HepG2 (cell line): ENCODE measurements at regions not wholly inside any gene's neighbourhood (a gene's known extent, or its start where the extent isn't known, plus 50 kb on each side); places are given as distances from the start of the nearest gene placed in this dataset.

ENCODE experiments used
- ATAC-seq: fragments of 200-7000 bp; cut with Tn5 transposase; 3 replicates; pipeline ENCODE4 v1.9.1; 2020; ENCODE audit warnings: mild to moderate bottlenecking, moderate library complexity
- BruUV-seq: library from RNA; stranded (reverse); fragments of 400-500 nt; replicated peaks from 2 replicates; lab custom pipeline; 2021; lab: Mats Ljungman, UMichigan
- CTCF ChIA-PET: fragments of 300-600 bp; formaldehyde crosslinking; extraction: SDS; loops from one replicate; lab custom pipeline; 2021; ENCODE audit warnings: low total read pairs, inconsistent platforms, low intra/inter-chr PET ratio; lab: Yijun Ruan, JAX
- POLR2A ChIA-PET: fragments of 350-600 bp; sonication (Branson Sonifier 250); formaldehyde crosslinking; loops from one replicate; lab custom pipeline; 2020; ENCODE audit warnings: antibody characterized with exemption, inconsistent platforms; lab: Yijun Ruan, JAX
- DNase-seq: peaks from one replicate; pipeline ENCODE4 v3.0.0-alpha.2; 2015; ENCODE audit warnings: low spot score
- FAIRE-seq: peaks from 3 replicates; lab custom pipeline; 2011; peaks lifted over from hg19 to GRCh38; lab: Jason Lieb, UNC
- H2AFZ ChIP-seq: one replicate; pipeline ENCODE4 v1.6.1; 2011; ENCODE audit warnings: low read length, inconsistent platforms
- H3K27ac ChIP-seq: fragments of 300-600 bp; 3 replicates; pipeline ENCODE4 v1.8.0; 2011; ENCODE audit warnings: mixed run types, mild to moderate bottlenecking, mixed read lengths, low read length, inconsistent platforms; ENCODE audit not compliant: insufficient read depth; ENCODE audit errors: extremely low read length
- H3K27me3 ChIP-seq, 2 experiments: fragments of 200-600 bp in 1 of 2; 2 replicates in 1 of 2; 3 replicates in 1 of 2; pipeline versions ENCODE4 v1.6.0 to v1.8.0; 2011; ENCODE audit warnings: low read length in 2 of 2, mild to moderate bottlenecking in 2 of 2, moderate library complexity in 2 of 2, inconsistent platforms in 1 of 2; ENCODE audit not compliant: insufficient read depth in 2 of 2, control insufficient read depth in 1 of 2
- H3K36me3 ChIP-seq, 2 experiments: fragments of 200-600 bp in 1 of 2; replicated peaks in 1 of 2; 2 replicates in 1 of 2; 3 replicates in 1 of 2; pipeline versions ENCODE4 v1.5.1 to v1.8.0; 2011; ENCODE audit warnings: low read length in 2 of 2, inconsistent platforms in 1 of 2; ENCODE audit not compliant: insufficient read depth in 2 of 2, control insufficient read depth in 1 of 2
- H3K4me1 ChIP-seq: 2 replicates; pipeline ENCODE4 v1.5.1; 2012; ENCODE audit warnings: low read length, inconsistent platforms; ENCODE audit not compliant: insufficient read depth
- H3K4me2 ChIP-seq: 2 replicates; pipeline ENCODE4 v1.6.0; 2011; ENCODE audit warnings: low read depth, low read length, inconsistent platforms
- H3K4me3 ChIP-seq, 3 experiments: fragments of 200-600 bp in 1 of 3; sonication (generic), shearing (Covaris generic) in 1 of 3; replicated peaks in 1 of 3; 2 replicates each; pipeline ENCODE4 v1.5.1; 2011 to 2016; ENCODE audit warnings: low read length in 3 of 3, inconsistent platforms in 2 of 3, low read depth in 2 of 3, mild to moderate bottlenecking in 2 of 3, control low read depth in 1 of 3, mixed read lengths in 1 of 3; ENCODE audit not compliant: insufficient read depth in 1 of 3
- H3K79me2 ChIP-seq: one replicate; pipeline ENCODE4 v1.6.1; 2011; ENCODE audit warnings: low read length, inconsistent platforms; ENCODE audit not compliant: insufficient read depth
- H3K9ac ChIP-seq: 2 replicates; pipeline ENCODE4 v1.6.0; 2011; ENCODE audit warnings: mild to moderate bottlenecking, low read depth, low read length, inconsistent platforms; ENCODE audit not compliant: insufficient read depth
- H3K9me3 ChIP-seq: 2 replicates; pipeline ENCODE4 v1.5.1; 2012; ENCODE audit warnings: mild to moderate bottlenecking, low read length
- H4K20me1 ChIP-seq: 2 replicates; pipeline ENCODE4 v1.6.0; 2011; ENCODE audit warnings: inconsistent platforms, mild to moderate bottlenecking, low read length, moderate library complexity; ENCODE audit not compliant: insufficient read depth
- FOXM1 ChIP-seq: sonication (generic); formaldehyde crosslinking; IDR thresholded peaks from 2 replicates; pipeline ENCODE4 v1.5.0; 2020; ENCODE audit warnings: missing genetic modification reagents
- HIVEP1 ChIP-seq: sonication (generic); formaldehyde crosslinking; IDR thresholded peaks from 2 replicates; pipeline ENCODE4 v1.4.0; 2020; ENCODE audit warnings: mild to moderate bottlenecking, missing genetic modification reagents
- JUN ChIP-seq: sonication (generic); formaldehyde crosslinking; IDR thresholded peaks from 2 replicates; pipeline ENCODE4 v1.4.0; 2020; ENCODE audit warnings: mild to moderate bottlenecking, missing genetic modification reagents
- MED8 ChIP-seq: sonication (generic); formaldehyde crosslinking; IDR thresholded peaks from 2 replicates; pipeline ENCODE4 v1.8.1; 2023; ENCODE audit warnings: mild to moderate bottlenecking, missing genetic modification reagents; ENCODE audit not compliant: insufficient replicate concordance
- PCBP1 ChIP-seq: fragments of 200-400 bp; formaldehyde crosslinking; IDR thresholded peaks from 2 replicates; pipeline ENCODE4 v1.6.1; 2017; ENCODE audit warnings: mild to moderate bottlenecking, low read depth, low read length, borderline replicate concordance
- RXRB ChIP-seq: IDR thresholded peaks from 2 replicates; pipeline ENCODE4 v1.6.1; 2016; ENCODE audit warnings: borderline replicate concordance, missing genetic modification reagents, missing compliant biosample characterization
- TMF1 ChIP-seq: sonication (generic); formaldehyde crosslinking; IDR thresholded peaks from 2 replicates; pipeline ENCODE4 v1.8.1; 2022; ENCODE audit warnings: low read depth, missing genetic modification reagents
- ZBTB20 ChIP-seq: sonication (generic); formaldehyde crosslinking; IDR thresholded peaks from 2 replicates; pipeline ENCODE4 v1.8.1; 2023; ENCODE audit warnings: missing genetic modification reagents, low read depth, mild to moderate bottlenecking, borderline replicate concordance
- ZBTB42 ChIP-seq: sonication (generic); formaldehyde crosslinking; IDR thresholded peaks from 2 replicates; pipeline ENCODE4 v1.5.0; 2020; ENCODE audit warnings: mild to moderate bottlenecking, missing genetic modification reagents
- ZNF205 ChIP-seq: IDR thresholded peaks from 2 replicates; pipeline ENCODE4 v1.6.1; 2018; ENCODE audit warnings: missing biosample characterization, missing genetic modification reagents
- ZNF296 ChIP-seq: sonication (generic); formaldehyde crosslinking; conservative IDR thresholded peaks from 2 replicates; pipeline ENCODE4 v1.5.0; 2020; ENCODE audit warnings: mild to moderate bottlenecking, missing genetic modification reagents
- WGBS: methylation state at CpG from one replicate; pipeline ENCODE4 v1.1.6; 2017; ENCODE audit warnings: low lambda C conversion rate; 5-methylcytosine and 5-hydroxymethylcytosine counted together
- in situ Hi-C: cut with HindIII; loops from 2 replicates; pipeline ENCODE4 v1.10.0; 2017; ENCODE audit warnings: low pct_unique_long_range_greater_than_20kb; ENCODE audit not compliant: extremely low pct_ligation_motif_present
- intact Hi-C: fragments of 100-400 bp; cut with micrococcal nuclease; formaldehyde crosslinking; loops from one replicate; pipeline ENCODE4 v1.10.0; 2022; ENCODE audit not compliant: unreplicated experiment
- TF ChIP-seq, protein P1 (sequence below): sonication (generic); formaldehyde crosslinking; IDR thresholded peaks from 2 replicates; pipeline ENCODE4 v1.9.0; 2021; ENCODE audit warnings: missing genetic modification reagents, borderline replicate concordance

DNA sequence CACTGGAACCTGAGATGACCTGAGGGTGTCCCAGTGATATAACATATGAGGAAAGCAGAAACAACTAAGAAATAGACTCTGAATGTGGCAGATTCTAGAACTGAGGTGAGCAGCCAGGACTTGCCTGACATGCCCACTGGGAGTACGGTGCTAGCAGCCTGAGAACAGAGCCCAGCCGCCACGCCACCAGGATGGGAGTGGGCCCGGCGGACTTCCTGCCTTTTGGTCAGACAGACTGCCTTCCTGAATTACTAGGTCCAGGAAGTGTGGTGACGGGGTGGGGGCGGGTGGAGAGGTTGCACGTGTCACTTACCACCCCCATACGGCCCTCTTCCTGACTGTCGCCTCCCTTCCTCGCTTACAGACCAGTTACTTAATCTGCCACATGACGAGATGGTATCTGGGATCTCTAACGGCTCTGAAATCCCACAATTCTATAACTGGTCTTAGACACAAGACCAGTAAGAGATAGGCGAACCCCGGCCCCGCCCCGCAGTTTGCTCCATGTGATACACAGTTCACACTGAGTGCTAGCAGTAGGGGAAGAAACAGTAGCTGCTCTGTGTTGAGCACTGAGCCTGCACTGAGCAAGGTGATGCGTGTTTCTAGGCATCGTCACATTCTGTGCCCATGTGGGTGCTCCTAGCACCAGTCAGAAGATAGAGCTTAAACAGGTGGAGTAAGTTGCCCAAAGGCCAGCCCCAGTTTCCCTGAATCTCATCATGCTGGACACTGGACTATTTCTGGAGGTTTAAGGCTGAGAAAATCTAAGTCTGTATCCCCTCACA is 95.7 kb downstream of the CPN2 start (continued):
- TF ChIP-seq RXRB (CRISPR knock-in tag): peak; percentile 46; the same call in 1 of the 2 replicates
- no peak for TF ChIP-seq JUN
- TF ChIP-seq ZNF296 (CRISPR knock-in tag): no peak
- TF ChIP-seq ZNF205 (CRISPR knock-in tag): no peak
- no peak for TF ChIP-seq HIVEP1 (CRISPR knock-in tag)
- TF ChIP-seq MED8: no peak
- no peak for TF ChIP-seq ZBTB20 (CRISPR knock-in tag)
- TF ChIP-seq, protein P1, sequence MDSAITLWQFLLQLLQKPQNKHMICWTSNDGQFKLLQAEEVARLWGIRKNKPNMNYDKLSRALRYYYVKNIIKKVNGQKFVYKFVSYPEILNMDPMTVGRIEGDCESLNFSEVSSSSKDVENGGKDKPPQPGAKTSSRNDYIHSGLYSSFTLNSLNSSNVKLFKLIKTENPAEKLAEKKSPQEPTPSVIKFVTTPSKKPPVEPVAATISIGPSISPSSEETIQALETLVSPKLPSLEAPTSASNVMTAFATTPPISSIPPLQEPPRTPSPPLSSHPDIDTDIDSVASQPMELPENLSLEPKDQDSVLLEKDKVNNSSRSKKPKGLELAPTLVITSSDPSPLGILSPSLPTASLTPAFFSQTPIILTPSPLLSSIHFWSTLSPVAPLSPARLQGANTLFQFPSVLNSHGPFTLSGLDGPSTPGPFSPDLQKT: no peak
- TF ChIP-seq FOXM1 (CRISPR knock-in tag): no peak

DNA sequence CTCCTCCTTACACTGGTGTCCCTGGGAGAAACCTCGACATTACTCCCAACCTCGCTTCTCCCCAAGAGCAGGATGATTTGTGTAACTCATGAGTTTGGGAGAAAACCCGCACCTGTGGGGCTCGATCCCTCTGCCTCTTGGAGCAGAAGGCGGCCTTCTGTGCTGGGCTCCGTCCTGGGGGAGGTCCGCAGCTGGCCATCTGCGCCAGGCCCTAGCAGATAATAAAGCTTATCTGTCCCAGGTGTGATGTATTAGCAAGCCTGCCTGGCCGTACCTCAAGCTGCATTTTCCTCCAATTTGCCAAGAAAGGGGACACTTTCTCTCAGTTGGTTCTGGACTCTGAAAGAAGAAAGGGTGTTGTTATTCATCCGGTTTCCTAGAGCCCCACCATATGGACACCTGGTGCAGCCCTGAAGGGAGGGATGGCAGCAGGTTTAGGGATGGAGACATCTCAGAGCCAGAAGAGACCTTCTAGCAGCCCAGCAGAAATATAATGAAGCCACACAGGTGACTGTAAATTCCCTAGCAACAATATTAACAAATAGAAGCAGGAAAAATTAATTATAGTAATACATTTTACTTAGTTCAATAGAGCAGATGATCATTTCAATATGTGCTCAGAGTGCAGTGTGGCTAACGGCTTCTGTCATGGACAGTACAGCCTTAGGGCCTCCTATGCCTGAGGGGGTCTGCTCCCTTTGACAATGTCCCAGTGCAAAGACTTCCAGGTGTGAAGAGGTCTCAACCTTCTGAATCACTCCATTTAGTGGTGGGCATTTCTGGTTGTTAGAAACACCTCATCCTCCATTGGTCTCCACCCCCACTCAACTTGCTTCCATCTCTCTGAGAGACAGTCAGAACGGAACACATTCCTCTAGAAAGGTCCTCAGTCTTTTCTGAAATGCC is 94.8 kb downstream of the CPN2 start:
- ChIA-PET POLR2A (no interaction called here), CTCF (no interaction called here)
- Histone ChIP-seq H3K4me3 (no peak overlapping the region), H3K27me3 (peaks cover 0 to 30% of the 10 kb centered on the region in 2 experiments; a peak in 2 of 5 replicates), H3K4me2 (peak overlapping the region; percentile 82; the same call in 1 of the 2 replicates), H3K27ac (no peak overlapping the region), H3K79me2 (no peaks in the 10 kb centered on the region), H3K9ac (no peak overlapping the region), H2AFZ (no peak overlapping the region), H3K4me1 (peaks cover 35% of the 10 kb centered on the region), H3K9me3 (no peaks in the 10 kb centered on the region), H4K20me1 (no peaks in the 10 kb centered on the region), H3K36me3 (no peaks in the 10 kb centered on the region)
- intact Hi-C loops (no loop called here), in situ Hi-C loops (no loop called here)
- BruUV-seq: no TSS peak
- no peak for DNase-seq
- no peak for FAIRE-seq
- ATAC-seq: peak; percentile 13; the same call in 2 of the 3 replicates
- 63% methylated on average over 9 of the region's 12 CpGs for WGBS
- TF ChIP-seq TMF1 (CRISPR knock-in tag) (no peak), PCBP1 (no peak), ZBTB42 (CRISPR knock-in tag) (no peak)
